ENCODE measurements at regions not wholly inside any gene's neighbourhood (a gene's known extent, or its start where the extent isn't known, plus 50 kb on each side); places are given as distances from the start of the nearest gene placed in this dataset.

DNA sequence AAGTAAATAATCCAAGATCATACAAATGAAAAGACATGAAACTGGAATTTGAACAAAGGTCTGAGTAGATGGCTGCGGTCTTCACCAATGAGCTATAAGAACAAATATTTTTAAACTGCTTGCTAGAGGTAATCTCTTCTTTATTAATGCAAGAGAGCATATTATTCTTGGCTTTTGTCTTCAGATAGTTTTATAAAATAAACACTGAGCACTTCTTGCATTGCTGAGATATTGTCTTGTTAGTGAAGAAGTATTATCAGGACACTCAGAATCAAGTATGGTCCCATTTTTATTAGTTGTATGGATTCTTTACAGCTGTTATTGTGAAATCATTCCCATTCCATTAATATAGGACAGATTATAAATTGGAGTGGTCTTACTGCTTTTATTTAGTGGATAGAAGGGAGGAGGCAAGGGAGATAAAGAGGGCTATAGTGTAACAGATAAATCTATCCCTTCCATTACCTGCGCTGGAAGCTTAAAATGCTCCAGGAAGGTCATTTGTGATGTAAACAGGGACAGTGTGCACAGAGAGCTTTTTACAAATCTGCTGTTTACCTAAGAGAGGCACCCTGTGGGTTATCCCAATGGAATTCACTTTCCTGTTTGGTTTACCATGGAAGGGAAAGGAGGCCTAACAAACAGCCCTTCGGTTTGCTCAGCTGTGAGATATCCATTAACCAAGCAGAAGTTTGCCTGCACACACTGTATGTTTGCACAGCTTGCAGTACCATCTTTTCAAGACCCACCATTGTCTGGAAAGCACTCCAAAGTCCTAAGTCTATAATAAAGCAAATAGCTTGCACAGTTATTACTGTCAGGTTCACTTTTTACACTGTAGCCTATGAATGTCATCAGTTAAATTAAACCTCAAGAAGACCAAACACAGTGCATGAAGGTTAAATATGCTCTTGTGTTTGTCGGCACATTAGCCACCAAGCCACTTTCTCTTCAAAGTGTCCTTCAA is 347.7 kb upstream of the TGFBR2 start:
- H3K27me3 ChIP-seq (ENCODE audit: control insufficient read depth, insufficient read depth, low read length) = no peaks in the 10 kb centered on the region
- H3K4me3 ChIP-seq (ENCODE audit: low read depth, low read length) = no peak overlapping the region
- H3K9me3 ChIP-seq (ENCODE audit: control insufficient read depth, insufficient read depth, low read length) = no peaks in the 10 kb centered on the region
- H3K4me1 ChIP-seq (ENCODE audit: control insufficient read depth, insufficient read depth, low read length) = peaks cover 8% of the 10 kb centered on the region
- H3K9ac ChIP-seq (ENCODE audit: low read depth, low read length) = no peak overlapping the region
- H3K36me3 ChIP-seq (ENCODE audit: control insufficient read depth, insufficient read depth, low read length) = no peaks in the 10 kb centered on the region

GRCh38 chr3:30259730-30260129 is 346.7 kb upstream of the TGFBR2 start:
- H3K36me3 ChIP-seq (ENCODE audit: control insufficient read depth, insufficient read depth, low read length) = no peaks in the 10 kb centered on the region
- H3K9ac ChIP-seq (ENCODE audit: low read depth, low read length) = no peak overlapping the region
- peaks cover 8% of the 10 kb centered on the region for H3K4me1 ChIP-seq (ENCODE audit: control insufficient read depth, insufficient read depth, low read length)
- H3K9me3 ChIP-seq (ENCODE audit: control insufficient read depth, insufficient read depth, low read length) = no peaks in the 10 kb centered on the region
- H3K27me3 ChIP-seq (ENCODE audit: control insufficient read depth, insufficient read depth, low read length) = no peaks in the 10 kb centered on the region
- H3K4me3 ChIP-seq (ENCODE audit: low read depth, low read length) = no peak overlapping the region

DNA sequence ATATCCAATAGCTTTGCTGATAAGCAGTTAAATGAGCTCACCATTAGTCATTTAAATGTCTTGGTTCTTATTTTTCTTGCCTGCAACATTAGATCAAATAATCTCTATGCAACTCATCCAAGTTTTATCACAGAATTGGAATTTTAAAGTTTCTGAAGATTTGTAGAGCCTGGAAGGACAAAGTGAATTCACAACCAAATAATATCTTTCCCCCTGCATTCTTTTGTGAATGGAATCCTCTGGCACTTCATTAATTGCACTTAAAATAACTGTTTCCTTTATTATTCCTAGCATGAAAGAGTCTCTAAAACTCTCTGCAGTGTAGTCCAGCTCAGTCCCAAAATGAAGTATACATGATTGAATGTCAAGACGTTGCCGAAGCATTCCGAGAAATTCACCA is 345.6 kb upstream of the TGFBR2 start:
- peaks cover 8% of the 10 kb centered on the region for H3K4me1 ChIP-seq (ENCODE audit: control insufficient read depth, insufficient read depth, low read length)
- no peaks in the 10 kb centered on the region for H3K9me3 ChIP-seq (ENCODE audit: control insufficient read depth, insufficient read depth, low read length)
- H3K36me3 ChIP-seq (ENCODE audit: control insufficient read depth, insufficient read depth, low read length) = no peaks in the 10 kb centered on the region
- H3K4me3 ChIP-seq (ENCODE audit: low read depth, low read length) = no peak overlapping the region
- no peak overlapping the region for H3K9ac ChIP-seq (ENCODE audit: low read depth, low read length)
- no peaks in the 10 kb centered on the region for H3K27me3 ChIP-seq (ENCODE audit: control insufficient read depth, insufficient read depth, low read length)

DNA sequence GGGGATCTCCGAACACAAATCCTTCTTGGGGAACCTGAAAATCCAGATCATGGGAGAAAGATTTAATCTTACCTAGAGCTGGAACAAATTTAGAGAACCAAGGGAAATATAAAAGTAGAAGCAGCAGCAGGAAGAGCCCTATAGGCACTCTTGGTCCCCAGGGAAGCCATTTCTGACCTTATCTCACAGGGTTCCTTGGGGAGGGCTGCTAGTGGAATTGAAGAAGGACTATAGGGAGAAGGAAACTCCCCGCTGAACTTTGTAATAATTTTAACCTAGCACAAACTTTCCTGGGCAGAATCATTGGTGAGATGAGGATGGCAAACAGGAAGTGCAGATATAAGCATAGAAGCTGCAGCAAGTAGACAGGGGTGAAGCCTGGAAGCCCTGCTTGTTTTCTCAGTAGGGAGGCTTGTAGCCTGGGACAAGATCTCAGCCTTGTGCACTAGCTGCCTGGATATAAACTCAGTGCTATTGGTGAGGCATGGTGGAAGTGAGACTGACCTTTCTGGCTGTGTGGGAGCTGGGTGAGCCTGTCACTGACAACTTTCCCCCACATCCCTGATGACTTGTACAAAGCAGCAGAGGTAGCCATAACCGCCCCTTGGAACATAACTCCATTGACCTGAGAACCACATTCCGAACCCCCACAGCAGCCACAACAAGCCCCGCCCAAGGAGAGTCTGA is 343.0 kb upstream of the TGFBR2 start:
- Histone ChIP-seq H3K27me3 (ENCODE audit: control insufficient read depth, insufficient read depth, low read length) (no peaks in the 10 kb centered on the region), H3K9ac (ENCODE audit: low read depth, low read length) (no peak overlapping the region), H3K9me3 (ENCODE audit: control insufficient read depth, insufficient read depth, low read length) (no peaks in the 10 kb centered on the region), H3K4me1 (ENCODE audit: control insufficient read depth, insufficient read depth, low read length) (peaks cover 8% of the 10 kb centered on the region), H3K36me3 (ENCODE audit: control insufficient read depth, insufficient read depth, low read length) (no peaks in the 10 kb centered on the region), H3K4me3 (ENCODE audit: low read depth, low read length) (no peak overlapping the region)

DNA sequence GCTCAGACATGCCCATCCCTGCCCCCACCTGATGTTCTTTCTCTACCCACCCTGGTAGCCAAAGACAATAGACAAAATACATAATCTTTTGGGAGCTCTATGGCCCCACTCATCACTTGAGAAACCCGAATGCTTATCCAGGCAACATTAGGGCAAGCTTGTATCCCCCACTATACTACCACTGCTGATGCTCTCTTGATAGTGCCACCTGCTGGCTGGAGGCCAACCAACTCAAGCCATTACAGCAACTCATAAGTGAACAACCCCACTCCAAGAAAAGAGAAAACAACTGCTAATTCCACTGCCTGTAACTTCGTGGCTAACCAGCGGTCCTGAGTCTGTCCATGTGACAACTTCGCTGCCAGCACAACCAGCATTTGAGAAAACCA is 342.5 kb upstream of the TGFBR2 start:
- Histone ChIP-seq H3K27me3 (ENCODE audit: control insufficient read depth, insufficient read depth, low read length) (no peaks in the 10 kb centered on the region), H3K4me1 (ENCODE audit: control insufficient read depth, insufficient read depth, low read length) (peaks cover 8% of the 10 kb centered on the region), H3K9ac (ENCODE audit: low read depth, low read length) (no peak overlapping the region), H3K36me3 (ENCODE audit: control insufficient read depth, insufficient read depth, low read length) (no peaks in the 10 kb centered on the region), H3K9me3 (ENCODE audit: control insufficient read depth, insufficient read depth, low read length) (no peaks in the 10 kb centered on the region), H3K4me3 (ENCODE audit: low read depth, low read length) (no peak overlapping the region)

DNA sequence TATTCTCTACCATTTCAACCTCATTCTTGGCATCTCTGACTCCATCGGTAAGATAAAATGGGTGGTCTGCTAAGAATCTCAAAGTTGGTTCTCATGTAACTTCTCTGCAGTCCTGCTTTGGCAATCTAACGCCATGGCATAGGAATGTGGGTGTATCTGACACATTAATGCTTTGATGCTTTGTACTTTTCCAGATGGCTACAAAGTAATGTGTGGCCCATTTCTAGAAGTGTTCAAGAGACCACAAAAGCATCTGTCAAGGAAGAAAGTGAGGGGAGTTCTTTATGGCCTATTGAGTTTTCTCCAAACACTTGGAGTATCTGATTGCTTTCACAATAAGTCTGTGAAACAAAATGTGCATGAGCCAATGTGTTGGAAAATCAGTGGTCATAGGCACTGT is 339.9 kb upstream of the TGFBR2 start:
- Histone ChIP-seq H3K9ac (ENCODE audit: low read depth, low read length) (no peak overlapping the region), H3K4me3 (ENCODE audit: low read depth, low read length) (no peak overlapping the region)

GRCh38 chr3:30268288-30268687 is 338.1 kb upstream of the TGFBR2 start:
- no peaks in the 10 kb centered on the region for H3K9me3 ChIP-seq (ENCODE audit: control insufficient read depth, insufficient read depth, low read length)
- no peaks in the 10 kb centered on the region for H3K4me1 ChIP-seq (ENCODE audit: control insufficient read depth, insufficient read depth, low read length)
- H3K9ac ChIP-seq (ENCODE audit: low read depth, low read length) = no peak overlapping the region
- no peaks in the 10 kb centered on the region for H3K36me3 ChIP-seq (ENCODE audit: control insufficient read depth, insufficient read depth, low read length)
- no peaks in the 10 kb centered on the region for H3K27me3 ChIP-seq (ENCODE audit: control insufficient read depth, insufficient read depth, low read length)
- H3K4me3 ChIP-seq (ENCODE audit: low read depth, low read length) = no peak overlapping the region

More for the DNA sequence above, 339.9 kb upstream of the TGFBR2 start:
- Histone ChIP-seq H3K4me1 (ENCODE audit: control insufficient read depth, insufficient read depth, low read length) (no peaks in the 10 kb centered on the region), H3K9me3 (ENCODE audit: control insufficient read depth, insufficient read depth, low read length) (no peaks in the 10 kb centered on the region), H3K27me3 (ENCODE audit: control insufficient read depth, insufficient read depth, low read length) (no peaks in the 10 kb centered on the region), H3K36me3 (ENCODE audit: control insufficient read depth, insufficient read depth, low read length) (no peaks in the 10 kb centered on the region)

GRCh38 chr3:30269751-30270445 is 336.5 kb upstream of the TGFBR2 start:
- no peak overlapping the region for H3K4me3 ChIP-seq (ENCODE audit: low read depth, low read length)
- H3K4me1 ChIP-seq (ENCODE audit: control insufficient read depth, insufficient read depth, low read length) = no peaks in the 10 kb centered on the region
- H3K9me3 ChIP-seq (ENCODE audit: control insufficient read depth, insufficient read depth, low read length) = no peaks in the 10 kb centered on the region
- H3K9ac ChIP-seq (ENCODE audit: low read depth, low read length) = no peak overlapping the region
- H3K36me3 ChIP-seq (ENCODE audit: control insufficient read depth, insufficient read depth, low read length) = no peaks in the 10 kb centered on the region
- H3K27me3 ChIP-seq (ENCODE audit: control insufficient read depth, insufficient read depth, low read length) = no peaks in the 10 kb centered on the region

GRCh38 chr3:30271781-30272180 is 334.6 kb upstream of the TGFBR2 start:
- no peaks in the 10 kb centered on the region for H3K9me3 ChIP-seq (ENCODE audit: control insufficient read depth, insufficient read depth, low read length)
- no peaks in the 10 kb centered on the region for H3K36me3 ChIP-seq (ENCODE audit: control insufficient read depth, insufficient read depth, low read length)
- no peaks in the 10 kb centered on the region for H3K4me1 ChIP-seq (ENCODE audit: control insufficient read depth, insufficient read depth, low read length)
- H3K9ac ChIP-seq (ENCODE audit: low read depth, low read length) = no peak overlapping the region
- no peak overlapping the region for H3K4me3 ChIP-seq (ENCODE audit: low read depth, low read length)
- H3K27me3 ChIP-seq (ENCODE audit: control insufficient read depth, insufficient read depth, low read length) = no peaks in the 10 kb centered on the region

GRCh38 chr3:30273304-30274072 is 332.9 kb upstream of the TGFBR2 start:
- H3K27me3 ChIP-seq (ENCODE audit: control insufficient read depth, insufficient read depth, low read length) = no peaks in the 10 kb centered on the region
- peaks cover 4% of the 10 kb centered on the region for H3K9me3 ChIP-seq (ENCODE audit: control insufficient read depth, insufficient read depth, low read length)
- no peak overlapping the region for H3K9ac ChIP-seq (ENCODE audit: low read depth, low read length)
- H3K36me3 ChIP-seq (ENCODE audit: control insufficient read depth, insufficient read depth, low read length) = no peaks in the 10 kb centered on the region
- no peaks in the 10 kb centered on the region for H3K4me1 ChIP-seq (ENCODE audit: control insufficient read depth, insufficient read depth, low read length)
- no peak overlapping the region for H3K4me3 ChIP-seq (ENCODE audit: low read depth, low read length)

GRCh38 chr3:30277494-30277893 is 328.9 kb upstream of the TGFBR2 start:
- peaks cover 4% of the 10 kb centered on the region for H3K4me1 ChIP-seq (ENCODE audit: control insufficient read depth, insufficient read depth, low read length)
- H3K36me3 ChIP-seq (ENCODE audit: control insufficient read depth, insufficient read depth, low read length) = no peaks in the 10 kb centered on the region
- H3K27me3 ChIP-seq (ENCODE audit: control insufficient read depth, insufficient read depth, low read length) = no peaks in the 10 kb centered on the region
- no peak overlapping the region for H3K4me3 ChIP-seq (ENCODE audit: low read depth, low read length)
- peaks cover 4% of the 10 kb centered on the region for H3K9me3 ChIP-seq (ENCODE audit: control insufficient read depth, insufficient read depth, low read length)
- H3K9ac ChIP-seq (ENCODE audit: low read depth, low read length) = no peak overlapping the region
